Activated CD4-positive, alpha-beta T cell treated with anti-CD3 and anti-CD28 coated beads, Interleukin-2, Interleukin-6, amounts not matched to agents 100 ng/mL and 50 ng/mL, durations not matched to agents 16 hours and 8 hours (primary cell): ENCODE measurements at regions not wholly inside any gene's neighbourhood (a gene's known extent, or its start where the extent isn't known, plus 50 kb on each side); places are given as distances from the start of the nearest gene placed in this dataset.
A peak's percentile ranks its signal among the peaks of the same experiment; 100 is the strongest.
"Not testable (repeated sequence)": the region's sequence is repeated elsewhere in the genome, so short reads cannot be mapped to it uniquely, and the experiment has no call there.

Experiments used
- DNase-seq: peaks from one replicate; pipeline ENCODE4 v3.0.0-alpha.2; 2020

GRCh38 chr15:34528055-34528754, 55.2 kb downstream of the GOLGA8B start:
- not testable (repeated sequence) for DNase-seq

GRCh38 chr15:34527641-34528040, 55.8 kb downstream of the GOLGA8B start:
- not testable (repeated sequence) for DNase-seq

- not testable (repeated sequence) for DNase-seq
Measured at GRCh38 chr15:34523849-34524248, 59.6 kb downstream of the GOLGA8B start.

GRCh38 chr15:34522601-34523000, 60.9 kb downstream of the GOLGA8B start:
- not testable (repeated sequence) for DNase-seq

GRCh38 chr15:34521802-34522485, 61.5 kb downstream of the GOLGA8B start:
- DNase-seq: not testable (repeated sequence)

GRCh38 chr15:34520566-34520965, 62.9 kb downstream of the GOLGA8B start:
- no peak for DNase-seq

- DNase-seq: not testable (repeated sequence)
Measured at GRCh38 chr15:34520010-34520409, 63.4 kb downstream of the GOLGA8B start.

- DNase-seq: peak; percentile 14
Measured at GRCh38 chr15:34514251-34514670, 69.2 kb downstream of the GOLGA8B start.

- DNase-seq: no peak
Measured at GRCh38 chr15:34512628-34513027, 70.8 kb downstream of the GOLGA8B start.

GRCh38 chr15:34501131-34501530, 63.5 kb upstream of the GOLGA8A start:
- no peak for DNase-seq

- DNase-seq: no peak
Measured at GRCh38 chr15:34496207-34496995, 58.8 kb upstream of the GOLGA8A start.

- DNase-seq: not testable (repeated sequence)
Measured at GRCh38 chr15:34495707-34496106, 58.1 kb upstream of the GOLGA8A start.

GRCh38 chr15:34494084-34494399, 56.4 kb upstream of the GOLGA8A start:
- no peak for DNase-seq

- DNase-seq: no peak
Measured at GRCh38 chr15:34493001-34493400, 55.4 kb upstream of the GOLGA8A start.

GRCh38 chr15:34491488-34491887, 53.9 kb upstream of the GOLGA8A start:
- DNase-seq: not testable (repeated sequence)

GRCh38 chr15:34490417-34491193, 53.0 kb upstream of the GOLGA8A start:
- DNase-seq: no peak

- DNase-seq: not testable (repeated sequence)
Measured at GRCh38 chr15:34488973-34489959, 51.7 kb upstream of the GOLGA8A start.
